Lower lobe of right lung (tissue), 2 donors: ENCODE measurements at regions not wholly inside any gene's neighbourhood (a gene's known extent, or its start where the extent isn't known, plus 50 kb on each side); places are given as distances from the start of the nearest gene placed in this dataset.

Experiments
- ATAC-seq, 2 donors: fragments of 200-7000 bp; cut with Tn5 transposase; one replicate each; pipeline ENCODE4 v1.9.1; 2020 to 2022; ENCODE audit warnings: mild to moderate bottlenecking in 2 of 2, moderate library complexity in 2 of 2
- DNase-seq: peaks from one replicate; pipeline ENCODE4 v3.0.0-alpha.2; 2020
- H3K27ac ChIP-seq: fragments of 200-600 bp; one replicate; pipeline ENCODE4 v1.8.0; 2022
- H3K27me3 ChIP-seq: fragments of 200-600 bp; one replicate; pipeline ENCODE4 v1.8.0; 2022; ENCODE audit warnings: low read depth
- H3K36me3 ChIP-seq: fragments of 200-600 bp; one replicate; pipeline ENCODE4 v1.8.0; 2022; ENCODE audit warnings: mild to moderate bottlenecking
- H3K4me1 ChIP-seq: fragments of 200-600 bp; one replicate; pipeline ENCODE4 v1.8.0; 2022
- H3K4me3 ChIP-seq: fragments of 200-600 bp; one replicate; pipeline ENCODE4 v1.8.0; 2022; ENCODE audit warnings: mild to moderate bottlenecking
- H3K9me3 ChIP-seq: fragments of 200-600 bp; one replicate; pipeline ENCODE4 v1.8.0; 2022
- CTCF ChIP-seq: fragments of 200-600 bp; IDR thresholded peaks from one replicate; pipeline ENCODE4 v1.8.0; 2022; ENCODE audit warnings: antibody characterized with exemption, mild to moderate bottlenecking
- intact Hi-C: fragments of 100-400 bp; cut with DNase I; formaldehyde crosslinking; loops from one replicate; pipeline ENCODE4 v1.11.0; 2022
- donor health status: DM: no; HTN: yes; CAD: no; lungs with severe emphysema.

GRCh38 chr2:38430597-38431207 lies 53.6 kb upstream of the ATL2 start:
- no peak overlapping the region for H3K4me3 ChIP-seq
- H3K27ac ChIP-seq = no peak overlapping the region
- intact Hi-C loops = no loop called here
- TF ChIP-seq CTCF = no peak
- DNase-seq (no peak), ATAC-seq (no peak)
- no peaks in the 10 kb centered on the region for H3K36me3 ChIP-seq
- H3K9me3 ChIP-seq = no peaks in the 10 kb centered on the region
- H3K27me3 ChIP-seq = no peaks in the 10 kb centered on the region
- H3K4me1 ChIP-seq = no peaks in the 10 kb centered on the region

GRCh38 chr2:38430196-38430595 lies 53.1 kb upstream of the ATL2 start:
- intact Hi-C loops = no loop called here
- no peaks in the 10 kb centered on the region for H3K9me3 ChIP-seq
- no peak overlapping the region for H3K27ac ChIP-seq
- no peaks in the 10 kb centered on the region for H3K36me3 ChIP-seq
- DNase-seq (no peak), ATAC-seq (no peak)
- no peak for TF ChIP-seq CTCF
- H3K27me3 ChIP-seq = no peaks in the 10 kb centered on the region
- H3K4me1 ChIP-seq = no peaks in the 10 kb centered on the region
- no peak overlapping the region for H3K4me3 ChIP-seq

GRCh38 chr2:38427936-38428335 lies 50.9 kb upstream of the ATL2 start:
- no peaks in the 10 kb centered on the region for H3K27me3 ChIP-seq
- H3K36me3 ChIP-seq = no peaks in the 10 kb centered on the region
- DNase-seq = no peak
- H3K27ac ChIP-seq = no peak overlapping the region
- ATAC-seq = peak in 1 of 2 donors; percentile 58
- intact Hi-C loops = no loop called here
- no peak overlapping the region for H3K4me3 ChIP-seq
- TF ChIP-seq CTCF = no peak
- H3K4me1 ChIP-seq = no peaks in the 10 kb centered on the region
- H3K9me3 ChIP-seq = no peaks in the 10 kb centered on the region

- intact Hi-C loops = no loop called here
- ATAC-seq = no peak
- Histone ChIP-seq H3K27ac (no peak overlapping the region), H3K4me3 (no peak overlapping the region), H3K36me3 (no peaks in the 10 kb centered on the region), H3K4me1 (no peaks in the 10 kb centered on the region), H3K27me3 (no peaks in the 10 kb centered on the region), H3K9me3 (no peaks in the 10 kb centered on the region)
- DNase-seq = no peak
- TF ChIP-seq CTCF = no peak
Measured at GRCh38 chr2:38427054-38427453, 50.0 kb upstream of the ATL2 start.
